ENCODE measurements at regions not wholly inside any gene's neighbourhood (a gene's known extent, or its start where the extent isn't known, plus 50 kb on each side); places are given as distances from the start of the nearest gene placed in this dataset.
A peak's percentile ranks its signal among the peaks of the same experiment; 100 is the strongest.

GRCh38 chr2:66003931-66004330, 431.0 kb upstream of the MEIS1 start:
- H3K9me3 ChIP-seq = no peaks in the 10 kb centered on the region
- H3K4me1 ChIP-seq = no peaks in the 10 kb centered on the region
- no peaks in the 10 kb centered on the region for H3K36me3 ChIP-seq
- no peak for TF ChIP-seq POLR2AphosphoS5 (IDR thresholded peaks at IDR 0.05)
- no peak for TF ChIP-seq EP300 (IDR thresholded peaks at IDR 0.05)
- no peak for TF ChIP-seq POLR2A (IDR thresholded peaks at IDR 0.05)
- no peak for TF ChIP-seq CTCF (IDR thresholded peaks at IDR 0.05)
- no peak overlapping the region for H3K27ac ChIP-seq
- ATAC-seq = no peak
- no peaks in the 10 kb centered on the region for H3K27me3 ChIP-seq
- H3K4me3 ChIP-seq = no peak overlapping the region

- no peaks in the 10 kb centered on the region for H3K27me3 ChIP-seq
- WGBS, 2 donors (ENCODE audit: low coverage in 1 of 2) = 50 to 88% methylated on average over 2 of the region's 2 CpGs
- ATAC-seq = no peak
- no peak overlapping the region for H3K4me3 ChIP-seq
- H3K9me3 ChIP-seq = no peaks in the 10 kb centered on the region
- H3K27ac ChIP-seq = no peak overlapping the region
- no peak for TF ChIP-seq POLR2A (IDR thresholded peaks at IDR 0.05)
- no peak for TF ChIP-seq EP300 (IDR thresholded peaks at IDR 0.05)
- no peak for TF ChIP-seq CTCF (IDR thresholded peaks at IDR 0.05)
- TF ChIP-seq POLR2AphosphoS5 (IDR thresholded peaks at IDR 0.05) = no peak
- H3K4me1 ChIP-seq = no peaks in the 10 kb centered on the region
- no peaks in the 10 kb centered on the region for H3K36me3 ChIP-seq
Measured at GRCh38 chr2:66001538-66001937, 433.4 kb upstream of the MEIS1 start.

- no peaks in the 10 kb centered on the region for H3K36me3 ChIP-seq
- H3K27ac ChIP-seq = no peak overlapping the region
- H3K9me3 ChIP-seq = no peaks in the 10 kb centered on the region
- H3K27me3 ChIP-seq = no peaks in the 10 kb centered on the region
- TF ChIP-seq POLR2A (IDR thresholded peaks at IDR 0.05) = no peak
- no peaks in the 10 kb centered on the region for H3K4me1 ChIP-seq
- peak; percentile 34 for ATAC-seq
- H3K4me3 ChIP-seq = no peak overlapping the region
- WGBS, 2 donors (ENCODE audit: low coverage in 1 of 2) = 57 to 80% methylated on average over 1 of the region's 1 CpG
Measured at GRCh38 chr2:66000901-66001300, 434.0 kb upstream of the MEIS1 start.

GRCh38 chr2:65999796-66000195, 435.1 kb upstream of the MEIS1 start:
- no peak for ATAC-seq
- H3K27me3 ChIP-seq = no peaks in the 10 kb centered on the region
- H3K4me1 ChIP-seq = no peaks in the 10 kb centered on the region
- no peak overlapping the region for H3K27ac ChIP-seq
- H3K36me3 ChIP-seq = no peaks in the 10 kb centered on the region
- no peak overlapping the region for H3K4me3 ChIP-seq
- no peak for TF ChIP-seq CTCF (IDR thresholded peaks at IDR 0.05)
- TF ChIP-seq EP300 (IDR thresholded peaks at IDR 0.05) = no peak
- no peak for TF ChIP-seq POLR2A (IDR thresholded peaks at IDR 0.05)
- TF ChIP-seq POLR2AphosphoS5 (IDR thresholded peaks at IDR 0.05) = no peak
- 78 to 84% methylated on average over 2 of the region's 2 CpGs for WGBS, 2 donors (ENCODE audit: low coverage in 1 of 2)
- no peaks in the 10 kb centered on the region for H3K9me3 ChIP-seq

GRCh38 chr2:65999103-65999502, 435.8 kb upstream of the MEIS1 start:
- TF ChIP-seq CTCF (IDR thresholded peaks at IDR 0.05) (no peak), EP300 (IDR thresholded peaks at IDR 0.05) (no peak), POLR2AphosphoS5 (IDR thresholded peaks at IDR 0.05) (no peak), POLR2A (IDR thresholded peaks at IDR 0.05) (no peak)
- ATAC-seq = no peak
- 88 to 100% methylated on average over 2 of the region's 2 CpGs for WGBS, 2 donors (ENCODE audit: low coverage in 1 of 2)

GRCh38 chr2:65997961-65998360, 437.0 kb upstream of the MEIS1 start:
- ATAC-seq = no peak
- WGBS, 2 donors (ENCODE audit: low coverage in 1 of 2) = 86% methylated on average over 1 of the region's 1 CpG; no CpG with 5 or more reads in 1 of the 2 donors
- no peaks in the 10 kb centered on the region for H3K9me3 ChIP-seq
- H3K27me3 ChIP-seq = no peaks in the 10 kb centered on the region
- H3K4me3 ChIP-seq = no peak overlapping the region
- no peak overlapping the region for H3K27ac ChIP-seq
- TF ChIP-seq CTCF (IDR thresholded peaks at IDR 0.05) (no peak), POLR2AphosphoS5 (IDR thresholded peaks at IDR 0.05) (no peak), POLR2A (IDR thresholded peaks at IDR 0.05) (no peak), EP300 (IDR thresholded peaks at IDR 0.05) (no peak)
- H3K4me1 ChIP-seq = no peaks in the 10 kb centered on the region
- H3K36me3 ChIP-seq = no peaks in the 10 kb centered on the region

More at GRCh38 chr2:65999103-65999502, 435.8 kb upstream of the MEIS1 start:
- Histone ChIP-seq H3K4me3 (no peak overlapping the region), H3K27ac (no peak overlapping the region), H3K27me3 (no peaks in the 10 kb centered on the region), H3K9me3 (no peaks in the 10 kb centered on the region), H3K36me3 (no peaks in the 10 kb centered on the region), H3K4me1 (no peaks in the 10 kb centered on the region)

Data from gastroesophageal sphincter (tissue), 4 donors.